RWPE2 (cell line): ENCODE measurements at regions not wholly inside any gene's neighbourhood (a gene's known extent, or its start where the extent isn't known, plus 50 kb on each side); places are given as distances from the start of the nearest gene placed in this dataset.

Source experiments
- ATAC-seq: fragments of 200-7000 bp; cut with Tn5 transposase; 3 replicates; pipeline ENCODE4 v1.9.1; 2021; ENCODE audit warnings: low read depth
- DNase-seq: peaks from one replicate; pipeline ENCODE4 v3.0.0-alpha.2; 2020; ENCODE audit warnings: low spot score
- H3K27ac ChIP-seq: fragments of 450-650 bp; 2 replicates; pipeline ENCODE4 v1.5.1; 2017; ENCODE audit warnings: mild to moderate bottlenecking; ENCODE audit not compliant: poor library complexity, severe bottlenecking
- H3K27me3 ChIP-seq: fragments of 250-450 bp; sonication (Bioruptor Pico); 2 replicates; pipeline ENCODE4 v1.5.1; 2021; ENCODE audit warnings: mild to moderate bottlenecking, moderate library complexity; ENCODE audit not compliant: insufficient read depth, poor library complexity, severe bottlenecking
- H3K36me3 ChIP-seq: fragments of 250-450 bp; sonication (Bioruptor Pico); 2 replicates; pipeline ENCODE4 v1.5.1; 2020; ENCODE audit warnings: low read depth, mild to moderate bottlenecking, moderate library complexity
- H3K4me1 ChIP-seq: fragments of 250-450 bp; sonication (Bioruptor Pico); 2 replicates; pipeline ENCODE4 v1.5.1; 2021; ENCODE audit warnings: mild to moderate bottlenecking, moderate library complexity; ENCODE audit not compliant: insufficient read depth, poor library complexity, severe bottlenecking
- H3K4me3 ChIP-seq: fragments of 250-450 bp; sonication (Bioruptor Pico); 2 replicates; pipeline ENCODE4 v1.5.1; 2021; ENCODE audit warnings: mild to moderate bottlenecking, moderate library complexity; ENCODE audit not compliant: severe bottlenecking
- H3K9me3 ChIP-seq: fragments of 250-450 bp; sonication (Bioruptor Pico); 2 replicates; pipeline ENCODE4 v1.5.1; 2021; ENCODE audit warnings: mild to moderate bottlenecking, moderate library complexity; ENCODE audit not compliant: severe bottlenecking
- TF ChIP-seq, protein P1 (sequence below): fragments of 450-650 bp; IDR thresholded peaks from one replicate; pipeline ENCODE4 v1.5.1; 2017; ENCODE audit warnings: mild to moderate bottlenecking, moderate library complexity; ENCODE audit not compliant: poor library complexity, severe bottlenecking

DNA sequence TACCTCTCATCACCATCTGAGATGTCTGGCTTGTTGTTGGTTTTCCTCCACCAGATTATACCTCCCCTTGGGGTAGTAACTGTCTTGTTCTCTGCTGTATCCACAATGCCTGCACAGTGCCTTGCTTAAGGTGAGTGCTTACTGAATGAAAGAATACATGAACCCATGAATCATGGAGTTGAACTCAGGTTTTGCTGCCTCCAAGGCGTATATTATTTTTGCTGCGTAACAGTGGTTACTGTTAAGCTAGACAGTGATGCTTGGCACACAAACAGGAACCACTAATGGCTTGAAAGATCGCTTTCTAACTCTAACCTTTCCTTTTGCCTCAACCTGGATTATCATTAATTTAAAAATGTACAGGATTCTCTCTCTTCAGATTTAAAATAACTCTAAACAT lies 695.8 kb downstream of the TOX3 start:
- Histone ChIP-seq H3K36me3 (no peaks in the 10 kb centered on the region), H3K9me3 (no peaks in the 10 kb centered on the region), H3K4me1 (no peaks in the 10 kb centered on the region)

DNA sequence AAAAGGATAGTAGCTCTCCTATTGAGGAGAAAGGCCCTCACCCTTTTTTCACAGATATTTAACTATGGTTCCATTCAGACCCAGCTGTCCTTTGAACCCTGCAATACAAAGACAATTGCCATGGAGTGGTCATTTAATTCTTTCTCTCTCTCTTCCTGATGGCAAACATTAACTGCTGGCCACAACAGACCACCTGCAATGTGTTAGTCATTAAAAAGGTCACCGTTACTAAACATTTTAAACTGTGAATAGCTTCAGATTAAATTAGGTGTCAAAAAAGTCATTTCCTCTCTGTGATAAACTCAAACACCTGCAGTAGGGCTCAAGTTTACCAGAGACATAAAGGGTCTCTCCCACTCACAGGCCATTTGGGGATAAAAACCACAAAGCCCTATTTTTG lies 697.2 kb downstream of the TOX3 start:
- H3K4me1 ChIP-seq = no peaks in the 10 kb centered on the region
- no peaks in the 10 kb centered on the region for H3K36me3 ChIP-seq
- TF ChIP-seq, protein P1, sequence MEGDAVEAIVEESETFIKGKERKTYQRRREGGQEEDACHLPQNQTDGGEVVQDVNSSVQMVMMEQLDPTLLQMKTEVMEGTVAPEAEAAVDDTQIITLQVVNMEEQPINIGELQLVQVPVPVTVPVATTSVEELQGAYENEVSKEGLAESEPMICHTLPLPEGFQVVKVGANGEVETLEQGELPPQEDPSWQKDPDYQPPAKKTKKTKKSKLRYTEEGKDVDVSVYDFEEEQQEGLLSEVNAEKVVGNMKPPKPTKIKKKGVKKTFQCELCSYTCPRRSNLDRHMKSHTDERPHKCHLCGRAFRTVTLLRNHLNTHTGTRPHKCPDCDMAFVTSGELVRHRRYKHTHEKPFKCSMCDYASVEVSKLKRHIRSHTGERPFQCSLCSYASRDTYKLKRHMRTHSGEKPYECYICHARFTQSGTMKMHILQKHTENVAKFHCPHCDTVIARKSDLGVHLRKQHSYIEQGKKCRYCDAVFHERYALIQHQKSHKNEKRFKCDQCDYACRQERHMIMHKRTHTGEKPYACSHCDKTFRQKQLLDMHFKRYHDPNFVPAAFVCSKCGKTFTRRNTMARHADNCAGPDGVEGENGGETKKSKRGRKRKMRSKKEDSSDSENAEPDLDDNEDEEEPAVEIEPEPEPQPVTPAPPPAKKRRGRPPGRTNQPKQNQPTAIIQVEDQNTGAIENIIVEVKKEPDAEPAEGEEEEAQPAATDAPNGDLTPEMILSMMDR = no peak
- no peaks in the 10 kb centered on the region for H3K27me3 ChIP-seq
- no peak overlapping the region for H3K4me3 ChIP-seq
- DNase-seq (no peak), ATAC-seq (no peak)
- H3K9me3 ChIP-seq = no peaks in the 10 kb centered on the region
- H3K27ac ChIP-seq = no peak overlapping the region

More for the DNA sequence above, 695.8 kb downstream of the TOX3 start:
- H3K27me3 ChIP-seq = no peaks in the 10 kb centered on the region
- TF ChIP-seq, protein P1 = no peak
- DNase-seq (no peak), ATAC-seq (no peak)
- no peak overlapping the region for H3K27ac ChIP-seq
- H3K4me3 ChIP-seq = no peak overlapping the region

DNA sequence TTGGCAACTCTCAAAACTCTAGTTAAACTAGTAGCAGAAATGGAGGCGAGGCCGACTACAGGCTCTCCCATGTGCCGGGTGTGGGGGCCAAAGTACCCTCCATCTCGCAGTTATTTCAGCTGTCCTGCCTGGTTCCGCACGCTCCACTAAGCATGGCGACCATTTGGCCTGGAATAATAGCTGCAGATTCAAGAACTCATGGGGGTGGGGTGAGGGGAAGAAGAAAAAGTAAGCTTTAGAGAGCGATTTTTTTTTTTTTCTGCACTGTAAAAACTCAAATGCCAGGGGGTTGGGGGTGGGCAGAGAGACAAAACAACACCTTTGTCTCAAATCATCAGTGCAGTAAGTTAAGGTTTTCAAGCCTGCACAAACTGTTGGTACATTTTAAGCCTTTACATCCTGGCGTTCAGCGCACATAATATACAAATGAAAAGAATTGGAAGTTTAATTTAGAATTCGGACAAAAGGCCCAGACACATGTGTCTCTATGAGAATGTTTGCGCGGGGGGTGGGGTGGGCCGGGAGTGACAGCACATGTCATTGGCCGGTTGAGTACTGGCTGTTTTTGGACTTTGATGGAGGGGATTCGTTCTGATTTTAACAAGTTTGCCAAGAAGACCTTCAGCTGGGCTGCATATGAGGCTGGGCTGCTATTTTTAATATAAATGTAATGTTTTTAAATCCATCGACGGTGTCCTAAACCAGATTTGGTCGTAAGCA lies 694.7 kb upstream of the SALL1 start:
- TF ChIP-seq, protein P1 = no peak
- ATAC-seq (no peak), DNase-seq (no peak)
- no peaks in the 10 kb centered on the region for H3K4me1 ChIP-seq
- no peaks in the 10 kb centered on the region for H3K27me3 ChIP-seq
- no peak overlapping the region for H3K27ac ChIP-seq
- H3K9me3 ChIP-seq = no peaks in the 10 kb centered on the region
- H3K36me3 ChIP-seq = no peaks in the 10 kb centered on the region
- no peak overlapping the region for H3K4me3 ChIP-seq

GRCh38 chr16:51839727-51840462 lies 688.8 kb upstream of the SALL1 start:
- ATAC-seq = peak; percentile 58
- Histone ChIP-seq H3K9me3 (no peaks in the 10 kb centered on the region), H3K27me3 (no peaks in the 10 kb centered on the region), H3K36me3 (no peaks in the 10 kb centered on the region), H3K27ac (no peak overlapping the region), H3K4me3 (no peak overlapping the region), H3K4me1 (no peaks in the 10 kb centered on the region)
- TF ChIP-seq, protein P1 = no peak
- DNase-seq = no peak

DNA sequence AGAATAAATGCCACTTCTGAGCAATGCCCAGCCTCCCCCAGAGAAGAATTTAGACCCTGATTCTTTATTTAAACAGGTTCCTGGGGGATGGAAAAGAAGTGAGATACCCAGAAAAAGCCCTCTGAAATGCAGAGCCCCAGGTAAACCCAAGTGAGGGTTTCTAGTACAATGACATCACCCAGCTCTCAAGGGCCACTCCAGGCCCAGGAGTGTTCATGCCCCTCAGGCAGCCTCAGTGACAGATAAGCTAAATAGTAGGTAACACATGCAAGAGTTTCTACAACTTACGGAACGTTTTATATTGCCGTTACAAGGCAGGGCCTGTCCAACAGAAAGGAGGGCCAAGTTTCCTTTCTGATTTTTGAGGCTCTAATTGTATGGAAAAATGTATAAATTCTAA lies 683.7 kb upstream of the SALL1 start:
- Histone ChIP-seq H3K27ac (no peak overlapping the region), H3K36me3 (no peaks in the 10 kb centered on the region), H3K4me1 (no peaks in the 10 kb centered on the region), H3K9me3 (no peaks in the 10 kb centered on the region), H3K4me3 (no peak overlapping the region), H3K27me3 (no peaks in the 10 kb centered on the region)
- ATAC-seq (no peak), DNase-seq (no peak)
- TF ChIP-seq, protein P1 = no peak
